ENCODE measurements at regions not wholly inside any gene's neighbourhood (a gene's known extent, or its start where the extent isn't known, plus 50 kb on each side); places are given as distances from the start of the nearest gene placed in this dataset.

DNA sequence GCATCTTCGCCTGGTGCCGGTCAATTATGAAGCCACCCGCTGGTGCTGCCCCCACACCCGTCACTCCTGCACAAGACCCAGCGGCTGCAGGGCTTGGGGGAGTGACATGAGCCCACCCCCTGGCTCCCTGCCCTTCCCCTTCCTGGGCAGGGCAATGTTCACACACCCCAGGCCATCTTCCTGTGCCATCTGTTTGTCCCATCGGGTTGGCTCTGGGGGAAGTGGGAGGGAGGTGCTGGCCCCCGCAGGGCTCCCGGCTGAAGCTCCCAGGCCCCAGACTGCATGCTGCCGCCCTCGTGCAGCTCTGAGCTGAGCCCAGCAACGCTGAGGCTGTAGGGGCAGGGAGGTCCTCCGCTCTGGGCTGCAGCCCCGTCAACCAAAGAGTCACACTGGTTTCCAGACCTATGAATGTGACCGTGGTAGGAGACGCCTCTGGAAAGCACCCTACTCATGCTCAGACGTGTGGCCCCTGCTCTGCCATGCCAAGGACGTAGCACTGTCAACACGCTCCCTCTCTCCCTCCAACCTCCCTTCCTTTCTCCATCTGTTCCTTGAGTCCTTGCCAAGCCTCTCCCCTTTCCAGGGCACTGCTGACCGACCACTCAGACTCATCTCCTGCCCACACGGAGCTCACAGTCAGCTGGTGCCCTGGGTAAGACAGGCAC, 140.4 kb downstream of the ENGASE start:
- TF ChIP-seq EZH2 (IDR thresholded peaks at IDR 0.05; ENCODE audit: insufficient read depth, poor library complexity, severe bottlenecking) (no peak), EZH2phosphoT487 (IDR thresholded peaks at IDR 0.05; ENCODE audit: insufficient read depth, low read depth) (no peak)
- Histone ChIP-seq H3K4me1 (ENCODE audit: insufficient read depth) (no peaks in the 10 kb centered on the region), H3K9ac (no peak overlapping the region), H3K27me3 (replicated peaks; ENCODE audit: insufficient read depth) (peaks cover 15% of the 10 kb centered on the region; the same call in 1 of the 2 replicates), H3K27ac (no peak overlapping the region), H3K4me2 (ENCODE audit: unreplicated experiment) (no peak overlapping the region), H4K20me1 (ENCODE audit: insufficient read depth) (no peaks in the 10 kb centered on the region), H3K36me3 (ENCODE audit: low read depth) (no peaks in the 10 kb centered on the region), H3K79me2 (ENCODE audit: insufficient read depth) (no peaks in the 10 kb centered on the region), H3K4me3 (no peak overlapping the region), H3F3A (ENCODE audit: insufficient read depth) (no peaks in the 10 kb centered on the region), H3K9me2 (ENCODE audit: insufficient read depth) (no peaks in the 10 kb centered on the region), H2AFZ (no peak overlapping the region), H3K9me3 (ENCODE audit: low read depth) (no peaks in the 10 kb centered on the region)
- in situ Hi-C loops (cut with MboI), result no loop called here
- WGBS, 2 experiments (ENCODE audit: low coverage in 1 of 2, low lambda C conversion rate in 2 of 2, missing lambda C conversion rate in 2 of 2), result 24 to 26% methylated on average over 19 to 20 of the region's 20 CpGs
- DNase-seq, result no peak

GRCh38 chr17:79214459-79214858, 139.8 kb downstream of the ENGASE start:
- Histone ChIP-seq H3K27ac (no peak overlapping the region), H3K9me2 (ENCODE audit: insufficient read depth) (no peaks in the 10 kb centered on the region), H2AFZ (no peak overlapping the region), H3K9ac (no peak overlapping the region), H3K4me2 (ENCODE audit: unreplicated experiment) (no peak overlapping the region), H3K4me3 (no peak overlapping the region), H3K36me3 (ENCODE audit: low read depth) (no peaks in the 10 kb centered on the region), H3F3A (ENCODE audit: insufficient read depth) (no peaks in the 10 kb centered on the region), H4K20me1 (ENCODE audit: insufficient read depth) (no peaks in the 10 kb centered on the region), H3K4me1 (ENCODE audit: insufficient read depth) (no peaks in the 10 kb centered on the region), H3K79me2 (ENCODE audit: insufficient read depth) (no peaks in the 10 kb centered on the region), H3K9me3 (ENCODE audit: low read depth) (no peaks in the 10 kb centered on the region), H3K27me3 (replicated peaks; ENCODE audit: insufficient read depth) (peaks cover 14% of the 10 kb centered on the region; the same call in 1 of the 2 replicates)
- WGBS, 2 experiments (ENCODE audit: low coverage in 1 of 2, low lambda C conversion rate in 2 of 2, missing lambda C conversion rate in 2 of 2), result 3 to 7% methylated on average over 3 to 4 of the region's 4 CpGs
- no peak for DNase-seq
- in situ Hi-C loops (cut with MboI), result no loop called here
- TF ChIP-seq EZH2 (IDR thresholded peaks at IDR 0.05; ENCODE audit: insufficient read depth, poor library complexity, severe bottlenecking), result no peak
- TF ChIP-seq EZH2phosphoT487 (IDR thresholded peaks at IDR 0.05; ENCODE audit: insufficient read depth, low read depth), result no peak

GRCh38 chr17:79213305-79213704, 138.7 kb downstream of the ENGASE start:
- Histone ChIP-seq H3K36me3 (ENCODE audit: low read depth) (no peaks in the 10 kb centered on the region), H3K27me3 (replicated peaks; ENCODE audit: insufficient read depth) (peaks cover 14% of the 10 kb centered on the region; the same call in 1 of the 2 replicates), H3K27ac (no peak overlapping the region), H3K79me2 (ENCODE audit: insufficient read depth) (no peaks in the 10 kb centered on the region), H3K9ac (no peak overlapping the region), H2AFZ (no peak overlapping the region), H4K20me1 (ENCODE audit: insufficient read depth) (no peaks in the 10 kb centered on the region), H3K9me3 (ENCODE audit: low read depth) (no peaks in the 10 kb centered on the region), H3K4me3 (no peak overlapping the region), H3K4me2 (ENCODE audit: unreplicated experiment) (no peak overlapping the region), H3K4me1 (ENCODE audit: insufficient read depth) (no peaks in the 10 kb centered on the region), H3F3A (ENCODE audit: insufficient read depth) (no peaks in the 10 kb centered on the region), H3K9me2 (ENCODE audit: insufficient read depth) (no peaks in the 10 kb centered on the region)
- in situ Hi-C loops (cut with MboI), result no loop called here
- TF ChIP-seq EZH2phosphoT487 (IDR thresholded peaks at IDR 0.05; ENCODE audit: insufficient read depth, low read depth) (no peak), EZH2 (IDR thresholded peaks at IDR 0.05; ENCODE audit: insufficient read depth, poor library complexity, severe bottlenecking) (no peak)
- WGBS, 2 experiments (ENCODE audit: low coverage in 1 of 2, low lambda C conversion rate in 2 of 2, missing lambda C conversion rate in 2 of 2), result 41 to 50% methylated on average over 8 to 10 of the region's 10 CpGs
- DNase-seq, result no peak

DNA sequence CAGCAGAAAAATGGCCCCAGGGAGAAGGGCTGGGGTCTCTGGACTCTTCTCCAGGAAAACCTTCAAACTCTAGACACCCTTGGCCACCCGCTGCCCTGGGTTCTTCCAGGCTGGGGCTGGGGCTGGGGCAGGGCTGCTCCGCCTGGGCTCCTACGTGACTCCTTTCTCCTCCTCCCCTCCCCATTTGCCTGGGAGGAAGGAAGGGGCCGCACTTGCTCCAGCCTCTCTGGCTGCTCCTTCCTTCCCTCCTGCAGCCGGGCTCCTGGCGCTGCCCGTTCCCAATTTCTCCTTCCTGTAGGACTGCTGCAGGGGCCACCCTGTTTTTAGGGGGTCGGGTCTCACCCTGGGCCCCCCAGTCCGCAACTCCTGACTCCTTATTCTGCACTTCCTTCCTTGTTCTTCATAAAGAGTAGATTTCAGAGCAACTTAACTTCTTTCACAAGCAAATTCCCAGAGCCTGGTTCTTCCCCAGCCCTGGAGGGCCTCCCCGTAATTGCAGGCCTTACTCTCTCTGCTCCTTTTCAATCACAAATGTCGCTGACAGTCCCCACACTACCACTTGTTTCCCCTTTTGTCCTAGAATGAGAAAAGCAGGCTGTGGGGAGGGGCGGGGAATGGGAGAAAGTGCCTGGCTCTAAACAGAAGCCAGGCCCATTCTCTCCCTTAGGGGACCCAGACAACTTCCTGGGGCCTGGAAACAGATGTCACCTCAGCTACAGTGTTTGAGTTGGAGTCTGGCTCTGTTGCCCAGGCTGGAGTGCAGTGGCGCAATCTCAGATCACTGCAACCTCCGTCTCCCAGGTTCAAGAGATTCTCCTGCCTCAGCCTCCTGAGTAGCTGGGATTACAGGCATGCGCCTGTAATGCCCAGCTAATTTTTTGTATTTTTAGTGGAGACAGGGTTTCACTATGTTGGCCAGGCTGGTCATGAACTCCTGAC, 137.8 kb downstream of the ENGASE start:
- in situ Hi-C loops (cut with MboI), result no loop called here
- Histone ChIP-seq H3K9me3 (ENCODE audit: low read depth) (no peaks in the 10 kb centered on the region), H3K4me3 (no peak overlapping the region), H3K27me3 (replicated peaks; ENCODE audit: insufficient read depth) (peaks cover 12% of the 10 kb centered on the region; the same call in 1 of the 2 replicates), H3F3A (ENCODE audit: insufficient read depth) (no peaks in the 10 kb centered on the region), H3K9ac (no peak overlapping the region), H3K27ac (no peak overlapping the region), H3K4me2 (ENCODE audit: unreplicated experiment) (no peak overlapping the region), H3K4me1 (ENCODE audit: insufficient read depth) (no peaks in the 10 kb centered on the region), H3K79me2 (ENCODE audit: insufficient read depth) (no peaks in the 10 kb centered on the region), H3K9me2 (ENCODE audit: insufficient read depth) (no peaks in the 10 kb centered on the region), H2AFZ (no peak overlapping the region), H4K20me1 (ENCODE audit: insufficient read depth) (no peaks in the 10 kb centered on the region), H3K36me3 (ENCODE audit: low read depth) (no peaks in the 10 kb centered on the region)
- no peak for DNase-seq
- 28 to 37% methylated on average over 14 to 15 of the region's 15 CpGs for WGBS, 2 experiments (ENCODE audit: low coverage in 1 of 2, low lambda C conversion rate in 2 of 2, missing lambda C conversion rate in 2 of 2)
- no peak for TF ChIP-seq EZH2phosphoT487 (IDR thresholded peaks at IDR 0.05; ENCODE audit: insufficient read depth, low read depth)

All from GM23248 (cell line).